ENCODE measurements at regions not wholly inside any gene's neighbourhood (a gene's known extent, or its start where the extent isn't known, plus 50 kb on each side); places are given as distances from the start of the nearest gene placed in this dataset.
"Not testable (repeated sequence)": the region's sequence is repeated elsewhere in the genome, so short reads cannot be mapped to it uniquely, and the experiment has no call there.

DNA sequence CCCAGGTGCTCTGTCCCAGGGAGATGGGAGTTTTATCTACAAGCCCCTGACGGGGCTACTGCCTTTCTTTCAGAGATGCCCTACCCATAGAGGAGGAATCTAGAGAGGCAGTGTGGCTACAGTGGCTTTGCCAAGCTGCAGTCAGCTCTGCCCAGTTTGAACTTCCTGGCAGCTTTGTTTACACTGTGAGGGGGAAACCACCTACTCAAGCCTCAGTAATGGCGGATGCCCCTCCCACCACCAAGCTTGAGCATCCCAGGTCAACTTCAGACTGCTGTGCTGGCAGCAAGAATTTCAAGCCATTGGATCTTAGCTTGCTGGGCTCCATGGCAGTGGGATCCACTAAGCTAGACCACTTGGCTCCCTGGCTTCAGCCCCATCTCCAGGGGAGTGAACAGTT, 53.1 kb upstream of the TMEM252 start:
- in situ Hi-C loops (cut with HindIII; ENCODE audit: low sequenced_read_pairs): loop anchor here (25.0 kb wide), 1 partner anchor 394 kb away; no protein-coding TSS in a partner anchor

DNA sequence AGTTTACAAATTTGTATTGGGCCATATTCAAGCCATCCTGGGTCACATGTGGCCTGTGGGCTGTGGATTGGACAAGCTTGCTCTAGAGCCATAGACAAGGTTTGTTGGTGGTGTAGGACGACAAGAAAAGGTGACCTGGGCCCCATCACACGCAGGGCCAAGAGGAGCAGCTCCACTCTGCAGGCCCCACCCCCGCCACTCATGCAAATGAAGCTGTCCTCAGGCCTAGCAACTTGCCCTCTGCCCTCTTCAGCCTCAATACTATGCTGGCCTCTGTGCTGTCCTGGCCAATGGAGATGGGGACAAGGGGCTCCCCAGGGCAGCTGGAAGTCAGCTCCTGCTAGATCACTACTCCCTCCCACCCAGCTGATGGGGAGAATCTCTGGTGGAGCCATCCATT, 55.2 kb upstream of the TMEM252 start:
- in situ Hi-C loops (cut with HindIII; ENCODE audit: low sequenced_read_pairs): loop anchor here (25.0 kb wide), 1 partner anchor 391 kb away; no protein-coding TSS in a partner anchor

DNA sequence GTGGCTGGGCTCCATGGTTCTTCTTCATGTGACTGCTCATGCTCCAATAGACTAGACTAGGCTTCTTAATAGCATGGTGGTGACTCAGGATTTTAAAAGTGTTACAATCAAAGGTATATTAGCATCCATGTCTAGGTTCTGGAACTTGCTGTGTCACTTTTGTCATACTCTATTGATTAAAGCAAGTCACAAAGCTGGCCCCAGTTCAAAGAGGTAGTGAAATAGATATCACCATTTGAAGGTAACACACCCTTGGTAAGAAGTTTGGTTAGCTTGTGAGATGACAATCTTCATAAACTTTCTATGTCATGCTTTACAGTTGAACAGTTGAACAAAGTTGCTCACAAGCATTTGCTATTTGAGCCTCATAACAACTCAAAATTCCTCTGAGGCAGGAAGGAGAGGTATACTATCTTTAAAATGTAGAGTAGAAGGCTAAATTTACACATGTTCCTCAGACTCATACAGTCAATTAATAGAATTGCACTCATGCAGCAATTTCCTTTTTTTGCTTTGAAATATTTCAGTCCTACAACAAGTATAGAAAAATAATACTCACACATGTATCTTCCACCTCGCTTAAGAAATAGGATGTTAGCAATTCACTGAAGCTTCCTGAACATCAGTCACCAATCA, 56.8 kb upstream of the TMEM252 start:
- in situ Hi-C loops (cut with HindIII; ENCODE audit: low sequenced_read_pairs): loop anchor here (25.0 kb wide), 1 partner anchor 390 kb away; no protein-coding TSS in a partner anchor

DNA sequence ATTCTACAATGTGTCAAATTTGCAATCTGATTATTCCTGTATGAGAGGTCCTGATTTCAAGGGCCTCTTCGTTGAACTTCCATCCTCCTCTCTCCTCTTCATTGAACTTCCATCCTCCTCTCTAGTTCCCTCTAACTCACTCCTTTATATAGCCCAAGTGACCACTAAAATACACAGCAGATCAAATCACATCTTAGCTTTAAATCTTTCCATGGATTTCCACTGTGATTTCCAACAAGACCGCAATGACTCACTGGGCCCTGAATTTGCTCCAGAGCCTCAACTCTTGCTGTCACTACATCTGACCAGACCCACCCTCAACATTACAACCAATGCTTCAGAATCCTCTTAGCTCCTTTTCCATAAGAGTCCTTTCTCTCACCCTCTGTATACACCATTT, 59.1 kb upstream of the TMEM252 start:
- in situ Hi-C loops (cut with HindIII; ENCODE audit: low sequenced_read_pairs): loop anchor here (25.0 kb wide), 1 partner anchor 387 kb away; no protein-coding TSS in a partner anchor

DNA sequence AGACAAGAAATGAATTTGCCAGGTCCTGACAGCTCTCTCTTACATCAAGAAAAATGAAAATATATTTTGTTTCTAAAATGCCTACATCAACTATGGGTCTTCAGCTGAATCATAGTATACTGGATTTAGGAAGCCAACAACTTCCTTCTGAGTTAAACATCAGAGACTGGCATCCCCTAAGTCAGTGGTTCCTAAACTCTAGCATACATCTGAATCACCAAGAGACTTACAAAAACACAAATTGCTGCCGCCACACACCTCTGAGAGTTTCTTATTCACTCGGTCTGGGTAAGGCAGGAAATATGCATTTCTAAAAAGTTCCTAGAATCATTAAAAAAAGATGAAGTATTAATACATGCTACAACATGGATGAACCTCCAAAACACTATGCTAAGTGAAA, 60.4 kb upstream of the TMEM252 start:
- in situ Hi-C loops (cut with HindIII; ENCODE audit: low sequenced_read_pairs): no loop called here

DNA sequence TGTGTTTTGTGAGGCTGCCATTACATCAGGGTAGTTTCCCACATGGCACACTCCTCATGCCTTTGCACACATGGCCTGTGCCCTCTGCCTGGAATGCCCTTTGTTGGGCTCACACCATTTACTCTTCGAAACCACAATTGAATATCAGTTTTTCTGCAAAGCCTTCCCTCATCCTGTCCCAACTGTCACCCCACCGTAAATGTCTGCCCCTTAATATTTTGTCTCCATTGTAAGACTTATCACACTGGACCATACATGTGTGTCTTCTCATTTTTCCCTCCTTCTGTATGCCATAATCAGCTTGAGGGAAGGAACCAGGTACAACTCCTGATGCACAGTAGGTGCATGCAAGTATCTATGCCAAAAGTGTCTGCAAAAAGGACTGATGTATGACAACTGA, 62.7 kb upstream of the TMEM252 start:
- in situ Hi-C loops (cut with HindIII; ENCODE audit: low sequenced_read_pairs): no loop called here

DNA sequence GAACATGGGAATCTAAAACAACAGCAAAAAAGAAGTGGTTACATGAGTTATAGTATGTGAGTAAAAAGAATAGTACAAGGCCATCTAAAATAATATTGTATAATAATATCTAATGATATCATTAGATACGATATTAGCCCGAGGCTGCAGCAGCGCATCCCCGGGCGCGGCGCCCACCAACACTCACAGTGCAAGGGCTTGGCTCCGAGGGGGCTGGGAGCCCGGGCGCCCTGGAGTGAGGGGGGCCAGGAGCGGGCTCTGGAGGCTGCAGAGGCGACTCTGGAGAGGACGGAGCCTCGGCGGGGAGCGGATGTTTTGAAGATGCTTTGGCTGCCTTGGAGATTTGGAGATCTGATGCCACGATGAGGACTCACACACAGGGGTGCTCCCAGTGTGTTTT, 68.1 kb upstream of the TMEM252 start:
- in situ Hi-C loops (cut with HindIII; ENCODE audit: low sequenced_read_pairs): no loop called here

DNA sequence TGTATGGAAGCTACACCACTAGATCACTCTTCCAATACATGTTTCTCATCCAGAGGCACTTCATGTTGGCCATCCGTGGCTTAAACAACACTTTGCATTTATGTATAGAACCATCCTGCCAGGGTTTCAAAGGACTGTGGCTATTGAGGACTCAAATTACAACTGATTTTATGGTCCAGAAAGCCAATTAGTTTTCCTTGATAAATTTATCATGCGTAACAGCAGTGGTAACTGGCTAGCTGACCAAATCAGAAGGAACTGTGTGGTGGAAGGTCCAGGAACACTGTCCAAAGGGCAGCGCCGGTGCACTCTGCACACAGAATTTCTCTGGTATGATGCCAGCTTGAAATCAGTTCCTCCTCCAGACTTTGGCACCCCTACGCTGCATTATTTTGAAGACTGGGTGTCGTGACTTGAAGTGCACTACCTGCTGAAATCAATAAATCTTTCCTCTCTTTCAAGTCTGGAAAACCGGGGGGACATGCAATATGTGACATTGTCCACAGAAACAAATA, 69.3 kb upstream of the TMEM252 start:
- in situ Hi-C loops (cut with HindIII; ENCODE audit: low sequenced_read_pairs): no loop called here

DNA sequence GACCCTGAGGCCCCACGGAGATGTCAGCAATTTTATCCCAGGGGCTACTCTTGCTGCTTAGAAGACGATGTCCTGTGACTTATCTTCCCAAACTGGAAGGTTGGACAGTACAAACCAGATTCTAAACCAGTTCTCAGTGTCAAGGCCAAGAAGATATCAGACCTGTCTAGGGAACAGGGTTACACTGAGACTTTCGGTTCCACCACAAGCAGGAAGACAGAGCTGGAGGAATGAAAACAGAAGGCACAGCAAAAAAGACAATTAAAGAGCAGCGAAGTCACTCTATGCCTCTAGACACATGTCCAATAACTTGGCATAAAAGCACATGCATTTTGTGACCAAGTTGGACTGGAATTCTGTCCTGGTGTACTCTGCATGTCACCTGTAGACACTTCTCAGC, 73.4 kb upstream of the TMEM252 start:
- in situ Hi-C loops (cut with HindIII; ENCODE audit: low sequenced_read_pairs): no loop called here

DNA sequence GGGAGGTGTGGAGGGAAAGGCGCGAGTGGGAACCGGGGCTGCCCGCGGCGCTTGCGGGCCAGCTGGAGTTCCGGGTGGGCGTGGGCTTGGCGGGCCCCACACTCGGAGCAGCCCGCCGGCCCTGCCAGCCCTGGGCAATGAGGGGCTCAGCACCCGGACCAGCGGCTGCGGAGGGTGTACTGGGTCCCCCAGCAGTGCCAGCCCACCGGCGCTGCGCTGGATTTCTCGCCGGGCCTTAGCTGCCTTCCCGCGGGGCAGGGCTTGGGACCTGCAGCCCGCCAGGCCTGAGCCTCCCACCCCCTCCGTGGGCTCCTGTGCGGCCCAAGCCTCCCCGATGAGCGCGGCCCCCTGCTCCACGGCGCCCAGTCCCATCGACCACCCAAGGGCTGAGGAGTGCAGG, 76.3 kb upstream of the TMEM252 start:
- in situ Hi-C loops (cut with HindIII; ENCODE audit: low sequenced_read_pairs): not testable (repeated sequence)

DNA sequence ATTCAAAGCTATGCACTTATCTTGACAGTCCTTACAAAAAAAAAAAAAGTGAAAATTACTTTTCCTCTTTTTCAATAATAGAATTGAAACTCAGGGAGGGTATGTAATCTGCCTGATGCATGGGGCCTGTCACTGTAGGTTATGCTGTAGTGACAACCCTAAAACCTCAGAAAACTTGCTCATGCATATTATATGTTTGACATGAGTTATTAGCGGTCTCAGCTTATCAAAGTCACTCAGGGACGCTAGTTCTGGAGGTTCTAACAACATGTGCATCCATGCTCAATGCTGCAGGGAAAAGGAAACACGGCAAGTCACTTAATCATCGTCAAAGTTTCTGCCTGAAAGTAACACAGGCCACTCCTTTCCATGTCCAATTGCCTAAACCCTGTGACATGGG, 78.4 kb upstream of the TMEM252 start:
- in situ Hi-C loops (cut with HindIII; ENCODE audit: low sequenced_read_pairs): no loop called here

DNA sequence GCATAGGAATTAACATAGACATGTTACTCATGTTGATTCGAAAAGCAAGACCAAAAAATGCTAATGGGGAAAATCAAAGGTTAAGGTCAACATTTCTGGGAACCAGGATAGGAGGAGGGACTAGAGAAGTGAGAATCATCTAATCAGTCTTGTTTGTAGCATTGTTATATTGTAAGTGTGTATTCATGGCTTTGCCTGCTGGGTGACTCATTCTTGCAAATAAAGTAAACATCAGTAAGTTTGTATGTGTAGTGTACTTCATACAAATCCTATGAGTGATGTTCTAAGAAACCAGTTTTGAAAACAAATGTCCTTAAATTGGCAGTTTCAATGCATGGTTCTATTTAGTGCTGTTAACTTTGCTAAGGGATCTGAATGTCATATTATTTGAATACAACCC, 79.0 kb upstream of the TMEM252 start:
- in situ Hi-C loops (cut with HindIII; ENCODE audit: low sequenced_read_pairs): no loop called here

DNA sequence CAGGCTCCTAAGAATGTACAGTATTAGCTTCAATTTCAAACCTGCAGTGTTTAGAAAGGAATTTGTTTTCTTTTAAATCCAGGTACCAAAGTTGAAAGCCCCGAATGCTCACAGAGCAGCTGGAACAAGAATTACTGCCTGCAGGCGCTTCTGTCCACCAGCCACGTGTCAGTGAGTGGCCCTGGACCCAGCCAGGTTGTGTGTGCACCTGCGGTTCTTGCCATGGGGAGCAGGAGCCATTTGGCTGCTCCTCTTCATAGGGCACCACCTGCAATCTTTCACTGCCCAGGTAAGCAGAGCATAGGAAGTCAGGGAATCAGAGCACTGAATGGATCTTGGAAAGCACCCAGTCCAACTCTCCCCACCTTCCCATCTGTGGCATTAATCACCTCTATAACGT, 79.5 kb upstream of the PIP5K1B start:
- in situ Hi-C loops (cut with HindIII; ENCODE audit: low sequenced_read_pairs): no loop called here

DNA sequence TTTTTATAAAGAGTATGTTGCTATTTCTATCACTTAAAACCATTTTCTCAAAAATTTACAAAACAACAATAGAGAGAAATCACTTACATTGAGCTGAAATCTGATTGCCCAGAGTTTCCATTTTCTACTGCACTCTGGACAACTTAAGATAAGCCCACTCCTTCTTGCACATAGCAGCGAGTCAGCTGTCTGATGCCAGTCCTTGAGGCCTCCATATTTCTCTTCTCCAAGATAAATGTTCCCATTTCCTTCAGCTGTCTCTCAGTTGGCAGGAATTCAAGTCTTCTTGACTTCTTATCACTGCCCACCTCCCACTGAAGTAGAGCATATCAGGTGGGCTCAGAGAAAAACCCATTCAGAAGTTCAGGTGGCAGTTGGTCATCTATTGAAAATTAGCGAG, 78.5 kb upstream of the PIP5K1B start:
- in situ Hi-C loops (cut with HindIII; ENCODE audit: low sequenced_read_pairs): no loop called here

DNA sequence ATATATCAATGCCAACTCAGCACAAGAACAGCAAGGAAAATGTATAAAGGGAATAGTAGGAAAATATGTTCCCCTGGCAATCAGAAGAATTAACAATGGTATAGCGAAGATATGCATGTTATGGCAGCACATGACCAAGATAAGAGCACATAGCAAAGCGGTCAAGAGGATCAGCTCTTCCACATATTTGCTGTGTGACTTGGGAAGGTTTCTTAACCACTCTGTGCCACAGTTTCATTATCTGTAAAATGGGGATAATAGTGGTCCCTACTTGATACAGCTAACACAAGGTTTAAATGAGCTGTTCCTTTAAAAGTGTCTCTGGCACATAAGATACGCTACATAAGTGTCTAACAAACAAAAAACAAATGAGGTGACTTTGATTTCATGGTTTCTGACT, 77.9 kb upstream of the PIP5K1B start:
- in situ Hi-C loops (cut with HindIII; ENCODE audit: low sequenced_read_pairs): no loop called here

DNA sequence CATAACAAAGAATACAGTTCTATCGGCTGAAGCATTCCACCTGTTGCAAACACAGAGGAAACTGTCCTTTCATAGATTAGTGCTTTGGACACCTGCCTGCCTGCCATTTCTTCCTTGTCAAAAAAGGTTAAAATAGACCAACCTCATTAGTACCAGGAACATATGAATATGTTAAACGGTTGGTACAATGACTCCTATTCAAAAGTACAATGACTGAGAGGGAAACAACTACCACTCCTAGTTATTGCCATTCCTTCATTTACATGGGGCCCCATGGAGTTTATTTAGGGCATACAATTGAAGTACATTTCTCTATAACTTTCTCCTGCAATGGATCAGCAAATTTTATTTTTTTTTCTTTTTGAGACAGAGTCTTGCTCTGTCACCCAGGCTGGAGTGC, 77.4 kb upstream of the PIP5K1B start:
- in situ Hi-C loops (cut with HindIII; ENCODE audit: low sequenced_read_pairs): no loop called here

DNA sequence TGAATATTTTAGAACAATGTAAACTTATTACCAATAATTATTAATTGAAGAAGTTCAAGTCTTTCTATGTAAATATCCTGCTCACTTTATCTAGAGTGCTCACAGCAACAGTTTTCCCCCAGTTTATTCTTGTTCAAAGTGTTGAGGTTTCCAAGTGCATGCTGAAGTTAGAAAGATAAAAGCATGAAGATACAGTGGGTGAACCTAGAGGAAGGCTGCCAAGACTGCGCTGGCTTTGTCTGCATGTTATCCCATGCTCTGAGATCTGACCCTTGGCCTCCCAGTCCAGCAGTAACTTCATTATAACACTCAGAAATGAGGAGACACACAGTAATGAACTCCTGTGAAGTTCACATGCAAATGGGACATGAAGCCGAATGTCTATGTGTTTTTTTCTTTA, 76.0 kb upstream of the PIP5K1B start:
- in situ Hi-C loops (cut with HindIII; ENCODE audit: low sequenced_read_pairs): no loop called here

DNA sequence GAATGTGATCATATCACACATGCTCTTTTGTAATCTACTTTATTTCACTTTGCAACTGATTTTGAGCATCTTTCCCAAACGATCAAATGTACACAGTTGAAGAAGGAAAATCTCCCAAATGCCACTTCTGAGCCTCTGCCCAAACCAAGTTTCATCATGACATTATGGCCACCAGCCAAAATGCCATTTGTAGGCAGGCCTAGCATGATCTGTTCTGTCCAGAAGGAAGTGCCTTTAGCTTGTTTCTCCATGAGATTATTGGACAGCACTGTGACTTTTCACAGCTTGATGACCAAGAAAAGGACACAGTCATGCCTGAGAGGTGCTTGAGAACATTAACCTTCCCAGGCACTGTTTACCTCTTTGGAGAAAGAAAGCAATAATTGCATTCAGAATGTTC, 73.2 kb upstream of the PIP5K1B start:
- in situ Hi-C loops (cut with HindIII; ENCODE audit: low sequenced_read_pairs): no loop called here

DNA sequence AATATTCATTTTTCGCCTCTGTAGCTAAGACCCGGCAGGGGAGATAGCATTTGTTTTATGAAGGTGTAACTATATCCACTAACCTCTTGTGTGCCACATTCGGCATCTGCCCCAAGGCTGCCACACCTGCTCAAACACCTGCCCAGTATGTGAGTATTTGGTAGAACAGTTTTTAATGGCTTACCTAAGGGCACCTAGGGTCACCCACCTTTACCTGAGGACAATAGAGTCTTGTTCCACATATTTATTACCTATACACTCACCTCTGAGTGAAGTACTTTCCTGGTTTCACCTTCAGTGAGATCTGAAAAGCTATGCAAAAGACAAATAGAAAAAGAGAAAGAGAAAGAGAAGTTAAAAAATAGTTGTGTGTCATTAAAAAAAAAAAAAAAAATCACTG, 68.0 kb upstream of the PIP5K1B start:
- in situ Hi-C loops (cut with HindIII; ENCODE audit: low sequenced_read_pairs): no loop called here

DNA sequence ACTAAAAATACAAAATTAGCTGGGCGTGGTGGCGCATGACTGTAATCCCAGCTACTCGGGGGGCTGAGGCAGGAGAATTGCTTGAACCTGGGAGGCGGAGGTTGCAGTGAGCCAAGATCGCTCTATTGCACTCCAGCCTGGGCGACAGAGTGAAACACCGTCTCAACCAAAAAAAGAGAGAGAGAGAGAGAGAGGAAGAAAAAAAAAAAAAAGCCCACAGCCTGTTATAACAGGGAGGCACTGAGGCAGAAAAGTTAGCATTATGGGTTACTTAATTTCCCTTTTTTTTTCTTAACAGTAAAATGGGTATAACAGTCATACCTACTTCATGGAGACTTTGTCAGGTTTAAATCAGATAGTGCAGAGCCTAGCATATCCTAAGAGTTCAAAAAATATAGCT, 65.8 kb upstream of the PIP5K1B start:
- in situ Hi-C loops (cut with HindIII; ENCODE audit: low sequenced_read_pairs): not testable (repeated sequence)

DNA sequence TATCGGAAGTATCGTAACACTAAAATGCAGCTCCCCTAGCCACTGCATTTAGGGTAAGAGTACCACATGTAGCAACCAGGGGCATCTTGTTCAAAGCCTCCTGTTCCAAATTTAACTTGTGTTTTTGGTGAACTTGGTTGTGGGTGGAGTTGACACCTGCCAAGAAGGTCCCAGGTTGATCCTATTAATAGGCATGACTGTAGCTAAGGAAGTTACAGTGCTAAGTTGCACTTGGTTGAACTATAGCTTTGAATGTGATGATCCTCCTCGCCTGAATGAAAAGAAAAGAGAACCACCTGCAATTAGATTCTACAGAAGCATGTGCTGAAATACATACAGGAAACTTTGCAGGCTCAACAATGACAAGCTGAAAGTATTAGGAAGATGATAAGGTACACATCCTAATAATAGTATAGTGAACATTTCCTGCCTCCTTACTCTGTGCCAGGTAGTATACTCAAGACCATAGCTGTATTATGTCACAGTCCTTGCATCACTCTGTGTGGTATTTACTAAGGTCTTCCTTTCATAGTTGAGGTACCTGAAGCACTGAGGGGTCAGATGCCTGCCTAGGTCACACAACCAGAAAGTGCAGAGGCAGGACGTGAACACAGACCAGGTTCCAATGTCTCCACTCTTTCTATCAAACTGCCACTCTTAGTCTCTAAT, 64.5 kb upstream of the PIP5K1B start:
- in situ Hi-C loops (cut with HindIII; ENCODE audit: low sequenced_read_pairs): loop anchor here (5.0 kb wide), 1 partner anchor 82 kb away; no protein-coding TSS in a partner anchor
